DND-41 (cell line): ENCODE measurements at regions not wholly inside any gene's neighbourhood (a gene's known extent, or its start where the extent isn't known, plus 50 kb on each side); places are given as distances from the start of the nearest gene placed in this dataset.

Experiments used
- ATAC-seq: fragments of 200-7000 bp; cut with Tn5 transposase; 3 replicates; pipeline ENCODE4 v1.9.1; 2021; ENCODE audit warnings: low read depth; ENCODE audit not compliant: insufficient read depth
- DNase-seq: peaks from one replicate; pipeline ENCODE4 v3.0.0-alpha.2; 2020
- H2AFZ ChIP-seq: 2 replicates; pipeline ENCODE4 v1.6.0; 2012; ENCODE audit warnings: low read depth, low read length
- H3K27ac ChIP-seq: 2 replicates; pipeline ENCODE4 v1.5.1; 2012; ENCODE audit warnings: low read length, inconsistent platforms
- H3K27me3 ChIP-seq: fragments of 200-600 bp; sonication (generic); 2 replicates; pipeline ENCODE4 v1.6.0; 2012; ENCODE audit warnings: low read length, mild to moderate bottlenecking, inconsistent platforms; ENCODE audit not compliant: insufficient read depth, poor library complexity
- H3K36me3 ChIP-seq: 2 replicates; pipeline ENCODE4 v1.5.1; 2012; ENCODE audit warnings: low read length, inconsistent platforms; ENCODE audit not compliant: insufficient read depth
- H3K4me1 ChIP-seq: 2 replicates; pipeline ENCODE4 v1.5.1; 2012; ENCODE audit warnings: mild to moderate bottlenecking, low read length; ENCODE audit not compliant: insufficient read depth
- H3K4me2 ChIP-seq: 2 replicates; pipeline ENCODE4 v1.6.0; 2012; ENCODE audit warnings: mild to moderate bottlenecking, moderate library complexity, low read length, inconsistent platforms; ENCODE audit not compliant: insufficient read depth
- H3K4me3 ChIP-seq, 2 experiments: fragments of 200-600 bp in 1 of 2; shearing (Covaris generic) in 1 of 2; 2 replicates each; pipeline ENCODE4 v1.5.1; 2012 to 2016; ENCODE audit warnings: inconsistent platforms in 2 of 2, low read length in 2 of 2, mild to moderate bottlenecking in 2 of 2, low read depth in 1 of 2, moderate library complexity in 1 of 2
- H3K79me2 ChIP-seq: 2 replicates; pipeline ENCODE4 v1.6.0; 2012; ENCODE audit warnings: low read length, inconsistent platforms; ENCODE audit not compliant: insufficient read depth
- H3K9ac ChIP-seq: 2 replicates; pipeline ENCODE4 v1.6.0; 2012; ENCODE audit warnings: low read depth, mild to moderate bottlenecking, inconsistent platforms, low read length, moderate library complexity
- H3K9me3 ChIP-seq: 2 replicates; pipeline ENCODE4 v1.5.1; 2012; ENCODE audit warnings: low read length, moderate library complexity, mild to moderate bottlenecking, inconsistent platforms; ENCODE audit not compliant: insufficient read depth, severe bottlenecking
- H4K20me1 ChIP-seq: 2 replicates; pipeline ENCODE4 v1.6.0; 2012; ENCODE audit warnings: low read length; ENCODE audit not compliant: insufficient read depth
- EZH2 ChIP-seq: IDR thresholded peaks from 3 replicates; pipeline ENCODE4 v1.6.1; 2012; ENCODE audit warnings: borderline replicate concordance, low read depth, mild to moderate bottlenecking, moderate library complexity, low read length, inconsistent platforms; ENCODE audit not compliant: severe bottlenecking
- TF ChIP-seq, protein P1 (sequence below): IDR thresholded peaks from 2 replicates; pipeline ENCODE4 v1.5.1; 2012; ENCODE audit warnings: borderline replicate concordance, low read length, moderate library complexity, mild to moderate bottlenecking; ENCODE audit not compliant: poor library complexity, severe bottlenecking; ENCODE audit errors: extremely low read depth

- Histone ChIP-seq H2AFZ (no peak overlapping the region), H3K4me3 (no peak overlapping the region), H3K79me2 (no peaks in the 10 kb centered on the region), H3K4me2 (no peak overlapping the region), H4K20me1 (no peaks in the 10 kb centered on the region), H3K36me3 (no peaks in the 10 kb centered on the region), H3K9ac (no peak overlapping the region), H3K4me1 (no peaks in the 10 kb centered on the region), H3K27me3 (no peaks in the 10 kb centered on the region), H3K9me3 (no peaks in the 10 kb centered on the region), H3K27ac (no peak overlapping the region)
- TF ChIP-seq, protein P1, sequence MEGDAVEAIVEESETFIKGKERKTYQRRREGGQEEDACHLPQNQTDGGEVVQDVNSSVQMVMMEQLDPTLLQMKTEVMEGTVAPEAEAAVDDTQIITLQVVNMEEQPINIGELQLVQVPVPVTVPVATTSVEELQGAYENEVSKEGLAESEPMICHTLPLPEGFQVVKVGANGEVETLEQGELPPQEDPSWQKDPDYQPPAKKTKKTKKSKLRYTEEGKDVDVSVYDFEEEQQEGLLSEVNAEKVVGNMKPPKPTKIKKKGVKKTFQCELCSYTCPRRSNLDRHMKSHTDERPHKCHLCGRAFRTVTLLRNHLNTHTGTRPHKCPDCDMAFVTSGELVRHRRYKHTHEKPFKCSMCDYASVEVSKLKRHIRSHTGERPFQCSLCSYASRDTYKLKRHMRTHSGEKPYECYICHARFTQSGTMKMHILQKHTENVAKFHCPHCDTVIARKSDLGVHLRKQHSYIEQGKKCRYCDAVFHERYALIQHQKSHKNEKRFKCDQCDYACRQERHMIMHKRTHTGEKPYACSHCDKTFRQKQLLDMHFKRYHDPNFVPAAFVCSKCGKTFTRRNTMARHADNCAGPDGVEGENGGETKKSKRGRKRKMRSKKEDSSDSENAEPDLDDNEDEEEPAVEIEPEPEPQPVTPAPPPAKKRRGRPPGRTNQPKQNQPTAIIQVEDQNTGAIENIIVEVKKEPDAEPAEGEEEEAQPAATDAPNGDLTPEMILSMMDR = no peak
- no peak for TF ChIP-seq EZH2
- DNase-seq (no peak), ATAC-seq (no peak)
Measured at GRCh38 chrX:131614241-131614640, 70.4 kb downstream of the OR13H1 start.

DNA sequence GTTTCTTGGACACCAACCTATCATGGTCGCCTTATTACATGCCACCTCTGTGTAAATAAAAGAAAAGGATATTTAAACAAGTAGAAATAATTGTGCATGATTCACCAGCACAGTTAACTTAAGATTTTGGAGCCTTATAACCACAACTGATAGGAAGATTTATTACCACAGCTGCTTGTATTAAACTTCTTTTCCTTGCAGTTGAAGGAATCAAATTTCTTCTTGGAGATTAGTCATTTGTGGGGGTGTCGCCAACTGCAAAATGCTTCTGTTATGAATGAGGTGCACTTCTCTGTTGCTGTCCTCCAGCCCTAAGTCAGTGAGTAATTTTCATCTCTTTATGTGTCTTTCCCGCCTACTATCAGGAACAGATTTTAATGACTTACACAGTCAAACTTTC, 73.3 kb downstream of the OR13H1 start:
- Histone ChIP-seq H3K4me3 (no peak overlapping the region), H3K9ac (no peak overlapping the region), H3K27me3 (no peaks in the 10 kb centered on the region), H3K4me1 (no peaks in the 10 kb centered on the region), H3K4me2 (no peak overlapping the region), H3K27ac (no peak overlapping the region), H3K9me3 (no peaks in the 10 kb centered on the region), H3K79me2 (no peaks in the 10 kb centered on the region), H2AFZ (no peak overlapping the region), H4K20me1 (no peaks in the 10 kb centered on the region), H3K36me3 (no peaks in the 10 kb centered on the region)
- ATAC-seq (no peak), DNase-seq (no peak)
- TF ChIP-seq, protein P1 = no peak
- TF ChIP-seq EZH2 = no peak

- ATAC-seq = no peak
- H3K4me3 ChIP-seq = no peak overlapping the region
- TF ChIP-seq EZH2 = no peak
- TF ChIP-seq, protein P1 = no peak
Measured at GRCh38 chrX:131621650-131622049, 77.8 kb downstream of the OR13H1 start.

DNA sequence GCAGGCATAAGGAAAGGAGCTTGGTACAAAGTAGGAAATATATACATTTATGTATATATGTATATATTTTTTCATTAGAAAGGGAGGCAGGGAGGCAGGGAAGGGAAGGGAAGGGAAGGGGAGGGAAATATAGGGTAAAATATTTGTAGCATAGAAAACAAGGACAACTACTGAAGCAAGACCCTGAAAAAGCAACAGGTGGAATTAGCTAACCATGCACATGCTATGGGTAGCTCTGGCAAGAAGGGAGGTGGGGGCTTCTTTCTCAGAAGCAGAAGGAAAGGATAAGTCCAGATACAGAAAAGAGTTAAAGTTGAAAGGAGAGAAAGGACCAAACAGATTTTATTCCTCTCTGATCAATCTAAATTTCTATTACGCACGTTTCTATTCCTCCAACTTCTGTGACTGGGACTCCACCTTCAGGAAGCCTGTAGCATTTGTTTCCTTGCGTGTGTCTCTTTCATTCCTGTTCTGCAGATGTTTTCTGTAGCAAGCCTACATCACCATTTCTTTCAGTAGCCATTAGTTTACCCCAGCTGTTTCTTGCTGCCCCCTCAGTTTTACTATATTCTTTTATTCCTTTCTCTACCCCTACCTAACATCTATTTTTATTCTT, 82.9 kb downstream of the OR13H1 start:
- H3K4me3 ChIP-seq = no peak overlapping the region
- ATAC-seq = no peak
- no peaks in the 10 kb centered on the region for H3K27me3 ChIP-seq
- no peaks in the 10 kb centered on the region for H3K4me1 ChIP-seq
- H4K20me1 ChIP-seq = no peaks in the 10 kb centered on the region
- TF ChIP-seq EZH2 = no peak
- TF ChIP-seq, protein P1 = no peak
- no peak overlapping the region for H3K9ac ChIP-seq
- H3K9me3 ChIP-seq = no peaks in the 10 kb centered on the region
- H3K27ac ChIP-seq = no peak overlapping the region
- no peaks in the 10 kb centered on the region for H3K79me2 ChIP-seq
- H3K4me2 ChIP-seq = no peak overlapping the region
- no peaks in the 10 kb centered on the region for H3K36me3 ChIP-seq
- H2AFZ ChIP-seq = no peak overlapping the region
- no peak for DNase-seq

More at GRCh38 chrX:131621650-131622049, 77.8 kb downstream of the OR13H1 start:
- H3K4me2 ChIP-seq = no peak overlapping the region
- no peaks in the 10 kb centered on the region for H3K4me1 ChIP-seq
- H3K9ac ChIP-seq = no peak overlapping the region
- no peak overlapping the region for H3K27ac ChIP-seq
- DNase-seq = no peak
- H3K27me3 ChIP-seq = no peaks in the 10 kb centered on the region
- H4K20me1 ChIP-seq = no peaks in the 10 kb centered on the region
- no peaks in the 10 kb centered on the region for H3K9me3 ChIP-seq
- no peak overlapping the region for H2AFZ ChIP-seq
- no peaks in the 10 kb centered on the region for H3K36me3 ChIP-seq
- no peaks in the 10 kb centered on the region for H3K79me2 ChIP-seq
